CD14-positive monocyte (primary cell): ENCODE measurements at regions not wholly inside any gene's neighbourhood (a gene's known extent, or its start where the extent isn't known, plus 50 kb on each side); places are given as distances from the start of the nearest gene placed in this dataset.

Experiments used
- DNase-seq, 3 donors: peaks; one replicate each; pipeline ENCODE4 v3.0.0-alpha.2; 2011 to 2022
- H2AFZ ChIP-seq: 2 replicates; pipeline ENCODE4 v1.6.0; 2012; ENCODE audit warnings: mild to moderate bottlenecking, low read depth, low read length, inconsistent platforms; ENCODE audit not compliant: insufficient read depth, poor library complexity, severe bottlenecking
- H3K27ac ChIP-seq, 2 donors: 1 replicate in 1 of 2; 2 replicates in 1 of 2; pipeline ENCODE4 v1.5.1; 2012 to 2013; ENCODE audit warnings: low read length in 2 of 2, control low read depth in 1 of 2, inconsistent platforms in 1 of 2, low read depth in 1 of 2, mild to moderate bottlenecking in 1 of 2
- H3K27me3 ChIP-seq, 2 donors: one replicate each; pipeline versions ENCODE4 v1.6.0 to v1.6.1; 2011 to 2013; ENCODE audit warnings: low read length in 2 of 2; ENCODE audit not compliant: control insufficient read depth in 2 of 2, insufficient read depth in 2 of 2
- H3K36me3 ChIP-seq, 2 donors: replicated peaks in 1 of 2; 1 replicate in 1 of 2; 2 replicates in 1 of 2; pipeline versions ENCODE4 v1.5.1 to v1.6.1; 2012 to 2013; ENCODE audit warnings: low read length in 2 of 2, control low read depth in 1 of 2, inconsistent platforms in 1 of 2, mild to moderate bottlenecking in 1 of 2; ENCODE audit not compliant: insufficient read depth in 2 of 2, control insufficient read depth in 1 of 2
- H3K4me1 ChIP-seq, 2 donors: 1 replicate in 1 of 2; 2 replicates in 1 of 2; pipeline versions ENCODE4 v1.5.1 to v1.6.1; 2012 to 2013; ENCODE audit warnings: low read length in 2 of 2, control low read depth in 1 of 2, inconsistent platforms in 1 of 2, mild to moderate bottlenecking in 1 of 2, moderate library complexity in 1 of 2; ENCODE audit not compliant: insufficient read depth in 2 of 2, control insufficient read depth in 1 of 2
- H3K4me2 ChIP-seq: replicated peaks from 2 replicates; pipeline ENCODE3; 2012; ENCODE audit warnings: low read length, moderate library complexity, mild to moderate bottlenecking; ENCODE audit not compliant: poor library complexity, severe bottlenecking; ENCODE audit errors: extremely low read depth
- H3K4me3 ChIP-seq, 3 experiments: fragments of 200-600 bp in 1 of 3; sonication (generic) in 1 of 3; replicated peaks in 1 of 3; 1 replicate in 2 of 3; 2 replicates in 1 of 3; pipeline ENCODE4 v1.5.1; 2011 to 2013; ENCODE audit warnings: low read length in 3 of 3, mild to moderate bottlenecking in 3 of 3, control low read depth in 2 of 3, low read depth in 2 of 3, inconsistent platforms in 1 of 3, moderate library complexity in 1 of 3
- H3K79me2 ChIP-seq: 2 replicates; pipeline ENCODE4 v1.6.0; 2012; ENCODE audit warnings: mild to moderate bottlenecking, control low read depth, inconsistent platforms, low read length, moderate library complexity; ENCODE audit not compliant: insufficient read depth
- H3K9ac ChIP-seq: 2 replicates; pipeline ENCODE4 v1.6.0; 2017; ENCODE audit warnings: low read length, mild to moderate bottlenecking; ENCODE audit not compliant: insufficient read depth, poor library complexity, severe bottlenecking
- H3K9me3 ChIP-seq, 2 donors: replicated peaks in 1 of 2; 1 replicate in 1 of 2; 2 replicates in 1 of 2; pipeline versions ENCODE4 v1.5.1 to v1.6.1; 2012 to 2013; ENCODE audit warnings: low read length in 2 of 2, control low read depth in 1 of 2; ENCODE audit not compliant: control insufficient read depth in 1 of 2, insufficient read depth in 1 of 2
- H4K20me1 ChIP-seq: 2 replicates; pipeline ENCODE4 v1.6.0; 2012; ENCODE audit warnings: mild to moderate bottlenecking, low read length, control low read depth, moderate library complexity; ENCODE audit not compliant: insufficient read depth
- H3K27ac Mint-ChIP-seq, 7 donors: one replicate each; pipeline ENCODE4 v1.8.0; 2020; ENCODE audit warnings: mild to moderate bottlenecking in 7 of 7, mixed read lengths in 7 of 7, moderate library complexity in 6 of 7, inconsistent platforms in 2 of 7
- H3K27me3 Mint-ChIP-seq, 3 donors: one replicate each; pipeline ENCODE4 v1.8.0; 2021 to 2022; ENCODE audit warnings: low read depth in 3 of 3, mild to moderate bottlenecking in 3 of 3, mixed read lengths in 3 of 3, moderate library complexity in 3 of 3, inconsistent platforms in 1 of 3
- H3K36me3 Mint-ChIP-seq, 2 donors: one replicate each; pipeline ENCODE4 v1.8.0; 2020; ENCODE audit warnings: mixed read lengths in 2 of 2, inconsistent platforms in 1 of 2, mild to moderate bottlenecking in 1 of 2
- H3K4me1 Mint-ChIP-seq: one replicate; pipeline ENCODE4 v1.8.0; 2020; ENCODE audit warnings: mild to moderate bottlenecking, mixed read lengths
- H3K4me3 Mint-ChIP-seq, 2 donors: one replicate each; pipeline ENCODE4 v1.8.0; 2020; ENCODE audit warnings: mild to moderate bottlenecking in 2 of 2, mixed read lengths in 2 of 2, moderate library complexity in 1 of 2
- H3K9me3 Mint-ChIP-seq, 7 donors: one replicate each; pipeline ENCODE4 v1.8.0; 2020 to 2022; ENCODE audit warnings: mixed read lengths in 7 of 7, mild to moderate bottlenecking in 6 of 7, moderate library complexity in 6 of 7, inconsistent platforms in 2 of 7
- CTCF ChIP-seq: fragments of 200-600 bp; IDR thresholded peaks from one replicate; pipeline ENCODE4 v1.8.0; 2022; ENCODE audit warnings: antibody characterized with exemption, mild to moderate bottlenecking
- WGBS: methylation state at CpG from one replicate; pipeline ENCODE4 v1.1.5; 2013; ENCODE audit warnings: missing lambda C conversion rate; ENCODE audit not compliant: insufficient coverage; 5-methylcytosine and 5-hydroxymethylcytosine counted together
- intact Hi-C, 2 donors: fragments of 100-400 bp; cut with micrococcal nuclease; formaldehyde crosslinking; loops; one replicate each; pipeline versions ENCODE4 v1.15.0 to v1.15.1; 2023

- Mint-ChIP-seq H3K9me3 (peaks cover 0 to 7% (median 2%) of the 10 kb centered on the region in 7 donors), H3K36me3 (no peaks in the 10 kb centered on the region), H3K27me3 (peaks cover 0 to 1% (median 0%) of the 10 kb centered on the region in 3 donors), H3K4me1 (no peaks in the 10 kb centered on the region), H3K27ac (no peak overlapping the region), H3K4me3 (no peak overlapping the region)
- H3K79me2 ChIP-seq = no peaks in the 10 kb centered on the region
- H3K27me3 ChIP-seq = no peaks in the 10 kb centered on the region
- TF ChIP-seq CTCF = no peak
- H3K9me3 ChIP-seq = peaks cover 0 to 11% of the 10 kb centered on the region in 2 donors
- H3K4me2 ChIP-seq = no peak overlapping the region
- 82% methylated on average over 6 of the region's 9 CpGs for WGBS
- no peaks in the 10 kb centered on the region for H4K20me1 ChIP-seq
- H3K27ac ChIP-seq = no peak overlapping the region
- intact Hi-C loops = no loop called here
- H3K36me3 ChIP-seq = no peaks in the 10 kb centered on the region
- no peak for DNase-seq
- H3K4me1 ChIP-seq = no peaks in the 10 kb centered on the region
- H2AFZ ChIP-seq = no peak overlapping the region
- H3K9ac ChIP-seq = no peak overlapping the region
- H3K4me3 ChIP-seq = no peak overlapping the region
These were observed 231.9 kb upstream of the FAM83B start for GRCh38 chr6:54614499-54615195.

DNA sequence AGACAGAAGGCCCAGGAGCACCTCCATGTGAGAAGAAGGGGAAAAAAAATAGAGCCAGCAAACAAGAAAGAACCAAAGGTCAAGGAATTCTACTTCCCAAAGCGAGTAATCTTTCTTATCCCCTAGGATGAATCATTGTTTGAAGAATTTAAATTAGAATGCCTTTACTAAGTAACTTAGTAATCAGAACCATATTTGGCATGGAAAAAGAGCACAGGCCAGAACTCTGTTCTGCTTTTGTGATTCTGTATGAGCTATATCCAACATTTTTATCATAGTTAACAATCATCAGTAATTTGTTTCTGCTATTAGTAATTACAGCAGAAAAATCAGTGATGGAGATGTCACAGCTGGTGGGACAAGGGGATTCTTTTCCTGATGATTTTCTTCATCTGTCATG is 228.8 kb upstream of the FAM83B start:
- no peaks in the 10 kb centered on the region for H4K20me1 ChIP-seq
- DNase-seq = no peak
- peaks cover 0 to 11% of the 10 kb centered on the region in 2 donors for H3K9me3 ChIP-seq
- no peak overlapping the region for H3K27ac ChIP-seq
- intact Hi-C loops = no loop called here
- H3K4me1 Mint-ChIP-seq = no peaks in the 10 kb centered on the region
- peaks cover 0 to 1% (median 0%) of the 10 kb centered on the region in 3 donors for H3K27me3 Mint-ChIP-seq
- no peak overlapping the region for H3K4me3 ChIP-seq
- no CpG with 5 or more reads among the region's 1 CpG for WGBS
- no peaks in the 10 kb centered on the region for H3K36me3 Mint-ChIP-seq
- no peaks in the 10 kb centered on the region for H3K79me2 ChIP-seq
- peaks cover 0 to 7% (median 2%) of the 10 kb centered on the region in 7 donors for H3K9me3 Mint-ChIP-seq
- no peaks in the 10 kb centered on the region for H3K27me3 ChIP-seq
- H3K4me2 ChIP-seq = no peak overlapping the region
- no peak overlapping the region for H3K4me3 Mint-ChIP-seq
- H3K27ac Mint-ChIP-seq = no peak overlapping the region
- H3K36me3 ChIP-seq = no peaks in the 10 kb centered on the region
- H2AFZ ChIP-seq = no peak overlapping the region
- no peaks in the 10 kb centered on the region for H3K4me1 ChIP-seq
- H3K9ac ChIP-seq = no peak overlapping the region
- no peak for TF ChIP-seq CTCF
